ENCODE measurements at regions not wholly inside any gene's neighbourhood (a gene's known extent, or its start where the extent isn't known, plus 50 kb on each side); places are given as distances from the start of the nearest gene placed in this dataset.

DNA sequence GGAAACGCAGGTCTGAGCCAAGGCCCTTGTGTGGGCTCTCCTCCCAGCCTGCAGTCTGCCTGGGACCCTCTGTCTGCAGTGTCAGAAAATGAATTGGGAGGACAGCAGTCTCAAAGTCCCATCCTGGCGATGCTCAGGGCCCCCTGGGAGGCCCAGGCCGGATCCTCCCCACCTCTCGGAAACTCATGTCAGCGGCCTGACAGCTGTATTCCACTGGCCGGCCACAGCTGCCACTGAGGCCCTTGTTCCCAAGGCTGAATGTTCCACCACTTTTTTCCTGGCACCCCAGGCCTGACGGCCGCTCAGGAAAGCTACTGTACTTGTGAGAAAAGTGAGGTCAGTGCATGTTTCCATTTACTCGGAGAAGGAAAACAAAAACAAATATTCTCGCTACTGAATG, 180.0 kb downstream of the FGF18 start:
- TF ChIP-seq CTCF (conservative IDR thresholded peaks at IDR 0.05; ENCODE audit: low read depth, low read length) (no peak), NFE2L2 (IDR thresholded peaks at IDR 0.05; ENCODE audit: low read depth, low read length) (no peak), MAZ (IDR thresholded peaks at IDR 0.05; ENCODE audit: borderline replicate concordance, low read depth, low read length) (no peak), CHD1 (IDR thresholded peaks at IDR 0.05; ENCODE audit: low read depth, low read length) (no peak), ELK1 (IDR thresholded peaks at IDR 0.05; ENCODE audit: borderline replicate concordance, low read depth, low read length) (no peak), POLR2A (IDR thresholded peaks at IDR 0.05; ENCODE audit: low read depth, low read length) (no peak), FOS (IDR thresholded peaks at IDR 0.05; ENCODE audit: low read depth, low read length) (no peak), MXI1 (IDR thresholded peaks at IDR 0.05; ENCODE audit: borderline replicate concordance, low read depth, low read length) (no peak), RFX5 (IDR thresholded peaks at IDR 0.05; ENCODE audit: low read depth, low read length) (no peak), CEBPB (IDR thresholded peaks at IDR 0.05; ENCODE audit: low read depth, low read length) (no peak), RAD21 (IDR thresholded peaks at IDR 0.05; ENCODE audit: low read length) (no peak), SMC3 (IDR thresholded peaks at IDR 0.05; ENCODE audit: low read depth, low read length) (no peak), BHLHE40 (IDR thresholded peaks at IDR 0.05; ENCODE audit: low read depth, low read length) (no peak)
- TF ChIP-seq, protein P1, sequence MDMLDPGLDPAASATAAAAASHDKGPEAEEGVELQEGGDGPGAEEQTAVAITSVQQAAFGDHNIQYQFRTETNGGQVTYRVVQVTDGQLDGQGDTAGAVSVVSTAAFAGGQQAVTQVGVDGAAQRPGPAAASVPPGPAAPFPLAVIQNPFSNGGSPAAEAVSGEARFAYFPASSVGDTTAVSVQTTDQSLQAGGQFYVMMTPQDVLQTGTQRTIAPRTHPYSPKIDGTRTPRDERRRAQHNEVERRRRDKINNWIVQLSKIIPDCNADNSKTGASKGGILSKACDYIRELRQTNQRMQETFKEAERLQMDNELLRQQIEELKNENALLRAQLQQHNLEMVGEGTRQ (IDR thresholded peaks at IDR 0.05; ENCODE audit: low read depth, low read length) = no peak
